Trophoblast cell (in vitro differentiated cells and primary cell): ENCODE measurements at regions not wholly inside any gene's neighbourhood (a gene's known extent, or its start where the extent isn't known, plus 50 kb on each side); places are given as distances from the start of the nearest gene placed in this dataset.
A peak's percentile ranks its signal among the peaks of the same experiment; 100 is the strongest.
"Not testable (repeated sequence)": the region's sequence is repeated elsewhere in the genome, so short reads cannot be mapped to it uniquely, and the experiment has no call there.

Experiments used
- DNase-seq, 2 donors: peaks; one replicate each; pipeline ENCODE4 v3.0.0-alpha.2; 2016
- H2AFZ ChIP-seq: 2 replicates; pipeline ENCODE4 v1.6.1; 2013; ENCODE audit warnings: low read length, moderate library complexity, mild to moderate bottlenecking; ENCODE audit not compliant: insufficient read depth, poor library complexity
- H2AK5ac ChIP-seq: 2 replicates; pipeline ENCODE4 v1.6.1; 2013; ENCODE audit warnings: mild to moderate bottlenecking, low read length
- H2BK120ac ChIP-seq: 2 replicates; pipeline ENCODE4 v1.6.1; 2013; ENCODE audit warnings: low read length, mild to moderate bottlenecking, moderate library complexity; ENCODE audit not compliant: insufficient read depth, poor library complexity
- H2BK12ac ChIP-seq: 2 replicates; pipeline ENCODE4 v1.6.1; 2013; ENCODE audit warnings: mild to moderate bottlenecking, low read length, moderate library complexity
- H2BK5ac ChIP-seq: 2 replicates; pipeline ENCODE4 v1.6.1; 2013; ENCODE audit warnings: low read length, low read depth, moderate library complexity, mild to moderate bottlenecking; ENCODE audit not compliant: poor library complexity
- H3K14ac ChIP-seq: 2 replicates; pipeline ENCODE4 v1.6.1; 2013; ENCODE audit warnings: mild to moderate bottlenecking, low read length
- H3K18ac ChIP-seq: 2 replicates; pipeline ENCODE4 v1.6.1; 2013; ENCODE audit warnings: mild to moderate bottlenecking, low read length
- H3K23ac ChIP-seq: 2 replicates; pipeline ENCODE4 v1.6.1; 2013; ENCODE audit warnings: low read length
- H3K27ac ChIP-seq: 2 replicates; pipeline ENCODE4 v1.5.1; 2013; ENCODE audit warnings: low read depth, mild to moderate bottlenecking, inconsistent platforms, low read length, moderate library complexity
- H3K27me3 ChIP-seq: 2 replicates; pipeline ENCODE4 v1.6.1; 2013; ENCODE audit warnings: inconsistent platforms, mild to moderate bottlenecking, low read length, moderate library complexity; ENCODE audit not compliant: insufficient read depth
- H3K36me3 ChIP-seq, 2 experiments: 1 replicate in 1 of 2; 2 replicates in 1 of 2; pipeline ENCODE4 v1.6.1; 2013; ENCODE audit warnings: low read length in 2 of 2, mild to moderate bottlenecking in 2 of 2, moderate library complexity in 1 of 2; ENCODE audit not compliant: insufficient read depth in 2 of 2, control insufficient read depth in 1 of 2
- H3K4ac ChIP-seq: 2 replicates; pipeline ENCODE4 v1.6.1; 2013; ENCODE audit warnings: low read depth, mild to moderate bottlenecking, low read length, moderate library complexity
- H3K4me1 ChIP-seq, 2 experiments: 1 replicate in 1 of 2; 2 replicates in 1 of 2; pipeline ENCODE4 v1.6.1; 2013; ENCODE audit warnings: low read length in 2 of 2, mild to moderate bottlenecking in 2 of 2, moderate library complexity in 1 of 2; ENCODE audit not compliant: insufficient read depth in 2 of 2, control insufficient read depth in 1 of 2
- H3K4me2 ChIP-seq: 2 replicates; pipeline ENCODE4 v1.6.1; 2013; ENCODE audit warnings: inconsistent platforms, mild to moderate bottlenecking, low read length, moderate library complexity
- H3K4me3 ChIP-seq: 2 replicates; pipeline ENCODE4 v1.5.1; 2013; ENCODE audit warnings: mild to moderate bottlenecking, low read depth, low read length, inconsistent platforms
- H3K79me1 ChIP-seq: one replicate; pipeline ENCODE4 v1.6.1; 2013; ENCODE audit warnings: low read length
- H3K79me2 ChIP-seq: 2 replicates; pipeline ENCODE4 v1.6.1; 2013; ENCODE audit warnings: low read length, mild to moderate bottlenecking; ENCODE audit not compliant: control insufficient read depth, insufficient read depth, poor library complexity
- H3K9ac ChIP-seq: 2 replicates; pipeline ENCODE4 v1.6.1; 2013; ENCODE audit warnings: mild to moderate bottlenecking, low read length
- H3K9me3 ChIP-seq: 2 replicates; pipeline ENCODE4 v1.6.1; 2013; ENCODE audit warnings: low read depth, mild to moderate bottlenecking, control low read depth, inconsistent platforms, low read length; ENCODE audit not compliant: insufficient read depth
- H4K12ac ChIP-seq: 2 replicates; pipeline ENCODE4 v1.6.1; 2013; ENCODE audit warnings: low read depth, mild to moderate bottlenecking, low read length, moderate library complexity
- H4K8ac ChIP-seq: 2 replicates; pipeline ENCODE4 v1.6.1; 2013; ENCODE audit warnings: low read depth, mild to moderate bottlenecking, low read length, moderate library complexity
- H4K91ac ChIP-seq: one replicate; pipeline ENCODE4 v1.6.1; 2013; ENCODE audit warnings: low read depth, mild to moderate bottlenecking, low read length, moderate library complexity
- WGBS: extraction: QIAGEN DNeasy Blood & Tissue Kit; methylation state at CpG from one replicate; pipeline ENCODE4 v1.1.7; 2013; ENCODE audit warnings: missing lambda C conversion rate; ENCODE audit not compliant: insufficient read length, insufficient coverage; ENCODE audit errors: extremely low coverage; 5-methylcytosine and 5-hydroxymethylcytosine counted together

DNA sequence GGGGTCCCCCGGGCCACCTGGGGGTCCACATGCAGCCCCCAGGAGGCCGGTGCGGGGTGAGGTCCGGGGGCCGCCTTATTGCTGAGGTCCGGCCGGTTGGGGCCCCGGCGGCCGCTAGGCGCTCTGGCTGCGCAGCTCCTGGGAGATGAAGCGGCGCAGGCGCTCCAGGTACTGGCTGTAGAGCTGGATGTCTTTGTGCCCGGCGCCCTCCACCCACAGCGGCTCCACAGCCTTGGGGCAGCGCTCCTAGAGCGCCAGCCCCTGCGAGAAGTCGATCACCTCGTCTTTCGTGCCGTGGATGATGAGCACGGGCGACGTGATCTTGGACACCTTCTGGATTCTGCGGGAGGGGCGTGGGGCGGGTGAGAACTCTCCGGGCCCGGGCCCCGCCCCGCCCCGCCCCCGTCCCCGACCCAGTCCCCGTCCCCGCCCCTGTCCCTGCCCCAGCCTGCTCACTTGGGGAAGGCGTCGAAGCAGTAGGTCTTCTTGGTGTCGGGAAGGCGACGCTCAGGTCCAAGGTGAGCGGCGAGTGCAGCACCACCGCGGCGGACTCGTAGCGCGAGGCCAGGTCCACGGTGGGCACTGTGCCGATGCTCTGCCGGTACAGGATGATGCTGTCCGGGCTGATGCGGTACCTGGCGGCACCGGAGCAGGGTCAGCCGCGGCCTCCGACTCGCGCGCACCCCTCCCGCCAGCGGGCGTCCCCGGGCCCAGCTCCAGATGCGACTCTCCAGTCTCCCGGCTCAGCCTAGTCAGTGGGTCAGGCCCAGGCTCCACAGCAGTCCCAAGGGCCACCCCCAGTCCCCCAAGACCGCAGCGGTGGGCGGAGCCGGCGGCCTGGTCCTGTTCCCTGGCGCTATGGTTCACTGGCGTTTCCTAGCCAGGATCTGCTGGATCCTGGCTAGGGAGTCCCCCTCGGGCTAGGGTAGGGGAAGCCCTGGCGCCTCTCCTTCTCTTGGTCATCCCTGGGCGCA is 89.4 kb upstream of the GOLGA6L1 start:
- not testable (repeated sequence) for H3K14ac ChIP-seq, H3K27me3 ChIP-seq, H2BK12ac ChIP-seq, H3K79me1 ChIP-seq, H3K36me3 ChIP-seq, H4K12ac ChIP-seq, DNase-seq, H2AFZ ChIP-seq, H3K4me3 ChIP-seq, H3K4me1 ChIP-seq, H3K9ac ChIP-seq, H3K79me2 ChIP-seq, H2BK120ac ChIP-seq, H3K4ac ChIP-seq, H2BK5ac ChIP-seq, H4K91ac ChIP-seq, H3K23ac ChIP-seq, H3K18ac ChIP-seq, H3K9me3 ChIP-seq, H3K27ac ChIP-seq, H4K8ac ChIP-seq, H2AK5ac ChIP-seq
- WGBS: no CpG with 5 or more reads among the region's 82 CpGs
- peak overlapping the region; percentile 39 for H3K4me2 ChIP-seq

- not testable (repeated sequence) for H2BK5ac ChIP-seq, H3K79me2 ChIP-seq, H3K27ac ChIP-seq, H2BK12ac ChIP-seq, H3K4ac ChIP-seq, H3K23ac ChIP-seq, H3K4me3 ChIP-seq, H3K18ac ChIP-seq, H3K9ac ChIP-seq, H3K14ac ChIP-seq, H3K4me2 ChIP-seq, H2BK120ac ChIP-seq, H4K91ac ChIP-seq, H3K36me3 ChIP-seq, H2AFZ ChIP-seq, H3K4me1 ChIP-seq, H4K12ac ChIP-seq, H3K27me3 ChIP-seq, DNase-seq, H3K79me1 ChIP-seq, H2AK5ac ChIP-seq, H4K8ac ChIP-seq, H3K9me3 ChIP-seq
- WGBS: no CpG with 5 or more reads among the region's 4 CpGs
These were observed 72.8 kb upstream of the GOLGA6L1 start for GRCh38 chr15:23209452-23209851.

DNA sequence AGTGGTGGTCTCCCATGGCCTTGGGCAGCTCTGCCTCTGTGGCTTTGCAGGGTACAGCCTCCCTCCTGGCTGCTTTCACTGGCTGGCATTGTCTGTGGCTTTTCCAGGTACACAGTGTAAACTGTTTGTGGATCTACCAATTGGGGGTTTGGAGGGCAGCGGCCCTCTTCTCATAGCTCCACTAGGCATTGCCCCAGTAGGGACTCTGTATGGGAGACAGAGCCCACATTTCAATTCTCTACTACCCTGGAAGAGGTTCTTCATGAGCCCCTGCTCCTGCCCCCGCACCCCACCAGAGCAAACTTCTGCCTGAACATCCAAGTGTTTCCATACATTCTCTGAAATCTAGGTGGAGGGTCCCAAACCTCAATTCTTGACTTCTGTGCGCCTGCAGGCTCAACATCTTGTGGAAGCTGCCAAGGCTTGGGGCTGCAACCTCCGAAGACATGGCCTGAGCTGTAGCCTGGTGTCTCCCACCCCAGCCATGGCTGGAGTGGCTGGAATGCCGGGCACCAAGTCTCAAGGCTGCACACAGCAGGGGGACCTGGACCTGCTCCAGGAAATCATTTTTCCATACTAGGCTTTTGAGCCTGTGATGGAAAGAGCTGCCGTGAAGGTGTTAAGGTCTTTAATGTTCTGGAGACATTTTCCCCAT is 63.3 kb upstream of the GOLGA6L1 start:
- not testable (repeated sequence) for H3K23ac ChIP-seq, H4K8ac ChIP-seq, H3K4me3 ChIP-seq, H3K27me3 ChIP-seq, H3K4ac ChIP-seq, H2AK5ac ChIP-seq, H3K4me1 ChIP-seq, H2AFZ ChIP-seq, H4K91ac ChIP-seq, H3K14ac ChIP-seq, H3K18ac ChIP-seq, H3K36me3 ChIP-seq, H2BK12ac ChIP-seq, H3K79me1 ChIP-seq, H3K27ac ChIP-seq, H3K9ac ChIP-seq, H2BK5ac ChIP-seq, H3K4me2 ChIP-seq, H4K12ac ChIP-seq, H3K9me3 ChIP-seq, H2BK120ac ChIP-seq, DNase-seq, H3K79me2 ChIP-seq
- WGBS: no CpG with 5 or more reads among the region's 6 CpGs

DNA sequence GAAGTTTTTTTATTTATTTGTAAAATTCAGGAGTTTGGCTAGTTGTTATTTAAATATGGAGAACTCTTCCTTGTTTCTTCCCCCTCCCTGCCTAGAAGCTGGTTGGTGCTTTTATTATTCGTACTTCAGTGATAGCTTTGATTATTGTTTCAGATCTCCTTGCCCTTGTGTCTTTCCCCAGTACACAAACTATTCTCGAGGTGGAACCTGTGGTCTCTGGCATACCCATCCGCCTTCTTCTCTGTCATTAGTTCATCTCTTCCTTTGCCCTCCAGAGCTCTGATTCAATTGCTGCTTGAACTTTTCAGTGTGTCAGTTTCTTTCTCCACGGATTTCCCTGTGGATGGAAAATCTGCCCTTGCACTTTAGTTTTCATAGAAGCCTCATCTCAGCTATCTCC is 61.8 kb upstream of the GOLGA6L1 start:
- not testable (repeated sequence) for H3K79me1 ChIP-seq, DNase-seq, H3K36me3 ChIP-seq, H2AFZ ChIP-seq, H3K79me2 ChIP-seq, H3K14ac ChIP-seq, H2BK12ac ChIP-seq, H3K9me3 ChIP-seq, H3K4ac ChIP-seq, H3K9ac ChIP-seq, H3K27me3 ChIP-seq, H3K4me2 ChIP-seq, H4K91ac ChIP-seq, H3K23ac ChIP-seq, H3K4me1 ChIP-seq, H4K12ac ChIP-seq, H2BK5ac ChIP-seq, H3K4me3 ChIP-seq, H2BK120ac ChIP-seq, H2AK5ac ChIP-seq, H4K8ac ChIP-seq, H3K27ac ChIP-seq, H3K18ac ChIP-seq
- no CpG with 5 or more reads among the region's 4 CpGs for WGBS
